ENCODE measurements at regions not wholly inside any gene's neighbourhood (a gene's known extent, or its start where the extent isn't known, plus 50 kb on each side); places are given as distances from the start of the nearest gene placed in this dataset.
"Not testable (repeated sequence)": the region's sequence is repeated elsewhere in the genome, so short reads cannot be mapped to it uniquely, and the experiment has no call there.

GRCh38 chr7:69108097-69108496 is 490.2 kb upstream of the AUTS2 start:
- Mint-ChIP-seq H3K9me3 (peaks cover 56% of the 10 kb centered on the region), H3K4me1 (ENCODE audit: low read depth) (no peaks in the 10 kb centered on the region)
- no peak for DNase-seq (ENCODE audit: low spot score)

GRCh38 chr7:69109246-69109645 is 489.0 kb upstream of the AUTS2 start:
- no peak overlapping the region for H3K27ac Mint-ChIP-seq
- H3K36me3 Mint-ChIP-seq (ENCODE audit: low read depth): no peaks in the 10 kb centered on the region

More at GRCh38 chr7:69108097-69108496, 490.2 kb upstream of the AUTS2 start:
- H3K36me3 Mint-ChIP-seq (ENCODE audit: low read depth): no peaks in the 10 kb centered on the region
- H3K4me3 Mint-ChIP-seq: no peak overlapping the region
- H3K27me3 Mint-ChIP-seq (ENCODE audit: low read depth): no peaks in the 10 kb centered on the region
- H3K27ac Mint-ChIP-seq: no peak overlapping the region

GRCh38 chr7:69109879-69110278 is 488.4 kb upstream of the AUTS2 start:
- no peaks in the 10 kb centered on the region for H3K4me1 Mint-ChIP-seq (ENCODE audit: low read depth)
- H3K36me3 Mint-ChIP-seq (ENCODE audit: low read depth): no peaks in the 10 kb centered on the region
- no peak overlapping the region for H3K4me3 Mint-ChIP-seq
- no peak overlapping the region for H3K27ac Mint-ChIP-seq
- no peak for DNase-seq (ENCODE audit: low spot score)
- no peaks in the 10 kb centered on the region for H3K27me3 Mint-ChIP-seq (ENCODE audit: low read depth)
- H3K9me3 Mint-ChIP-seq: peaks cover 51% of the 10 kb centered on the region

More at GRCh38 chr7:69109246-69109645, 489.0 kb upstream of the AUTS2 start:
- H3K27me3 Mint-ChIP-seq (ENCODE audit: low read depth): no peaks in the 10 kb centered on the region
- no peaks in the 10 kb centered on the region for H3K4me1 Mint-ChIP-seq (ENCODE audit: low read depth)
- H3K9me3 Mint-ChIP-seq: peaks cover 57% of the 10 kb centered on the region
- no peak overlapping the region for H3K4me3 Mint-ChIP-seq
- DNase-seq (ENCODE audit: low spot score): no peak

GRCh38 chr7:69110450-69111050 is 487.7 kb upstream of the AUTS2 start:
- Mint-ChIP-seq H3K27ac (no peak overlapping the region), H3K4me3 (no peak overlapping the region), H3K36me3 (ENCODE audit: low read depth) (no peaks in the 10 kb centered on the region), H3K4me1 (ENCODE audit: low read depth) (no peaks in the 10 kb centered on the region), H3K27me3 (ENCODE audit: low read depth) (no peaks in the 10 kb centered on the region), H3K9me3 (peaks cover 46% of the 10 kb centered on the region)
- no peak for DNase-seq (ENCODE audit: low spot score)

GRCh38 chr7:69114374-69114773 is 483.9 kb upstream of the AUTS2 start:
- H3K36me3 Mint-ChIP-seq (ENCODE audit: low read depth): no peaks in the 10 kb centered on the region
- H3K27me3 Mint-ChIP-seq (ENCODE audit: low read depth): no peaks in the 10 kb centered on the region
- no peak for DNase-seq (ENCODE audit: low spot score)
- H3K9me3 Mint-ChIP-seq: peaks cover 26% of the 10 kb centered on the region
- no peak overlapping the region for H3K27ac Mint-ChIP-seq
- H3K4me1 Mint-ChIP-seq (ENCODE audit: low read depth): no peaks in the 10 kb centered on the region
- H3K4me3 Mint-ChIP-seq: no peak overlapping the region

- Mint-ChIP-seq H3K4me1 (ENCODE audit: low read depth) (no peaks in the 10 kb centered on the region), H3K27ac (no peak overlapping the region), H3K36me3 (ENCODE audit: low read depth) (no peaks in the 10 kb centered on the region), H3K9me3 (peaks cover 19% of the 10 kb centered on the region), H3K27me3 (ENCODE audit: low read depth) (no peaks in the 10 kb centered on the region), H3K4me3 (no peak overlapping the region)
- no peak for DNase-seq (ENCODE audit: low spot score)
These were observed 482.5 kb upstream of the AUTS2 start for GRCh38 chr7:69115788-69116187.

GRCh38 chr7:69116196-69116595 is 482.1 kb upstream of the AUTS2 start:
- H3K36me3 Mint-ChIP-seq (ENCODE audit: low read depth); H3K27ac Mint-ChIP-seq; H3K4me3 Mint-ChIP-seq; H3K4me1 Mint-ChIP-seq (ENCODE audit: low read depth); DNase-seq (ENCODE audit: low spot score); H3K27me3 Mint-ChIP-seq (ENCODE audit: low read depth): not testable (repeated sequence)
- H3K9me3 Mint-ChIP-seq: peaks cover 23% of the 10 kb centered on the region

- H3K27ac Mint-ChIP-seq: no peak overlapping the region
- H3K4me1 Mint-ChIP-seq (ENCODE audit: low read depth): no peaks in the 10 kb centered on the region
- no peaks in the 10 kb centered on the region for H3K36me3 Mint-ChIP-seq (ENCODE audit: low read depth)
- peaks cover 19% of the 10 kb centered on the region for H3K9me3 Mint-ChIP-seq
- DNase-seq (ENCODE audit: low spot score): no peak
- H3K4me3 Mint-ChIP-seq: no peak overlapping the region
- no peaks in the 10 kb centered on the region for H3K27me3 Mint-ChIP-seq (ENCODE audit: low read depth)
These were observed 475.3 kb upstream of the AUTS2 start for GRCh38 chr7:69122953-69123352.

GRCh38 chr7:69126896-69127479 is 471.3 kb upstream of the AUTS2 start:
- H3K4me1 Mint-ChIP-seq (ENCODE audit: low read depth): no peaks in the 10 kb centered on the region
- DNase-seq (ENCODE audit: low spot score): no peak

GRCh38 chr7:69129524-69129923 is 468.8 kb upstream of the AUTS2 start:
- no peaks in the 10 kb centered on the region for H3K4me1 Mint-ChIP-seq (ENCODE audit: low read depth)
- H3K4me3 Mint-ChIP-seq: no peak overlapping the region
- DNase-seq (ENCODE audit: low spot score): no peak
- H3K27me3 Mint-ChIP-seq (ENCODE audit: low read depth): no peaks in the 10 kb centered on the region
- no peak overlapping the region for H3K27ac Mint-ChIP-seq
- H3K9me3 Mint-ChIP-seq: peaks cover 37% of the 10 kb centered on the region
- H3K36me3 Mint-ChIP-seq (ENCODE audit: low read depth): no peaks in the 10 kb centered on the region

More at GRCh38 chr7:69126896-69127479, 471.3 kb upstream of the AUTS2 start:
- no peaks in the 10 kb centered on the region for H3K36me3 Mint-ChIP-seq (ENCODE audit: low read depth)
- H3K4me3 Mint-ChIP-seq: no peak overlapping the region
- no peaks in the 10 kb centered on the region for H3K27me3 Mint-ChIP-seq (ENCODE audit: low read depth)
- no peak overlapping the region for H3K27ac Mint-ChIP-seq
- peaks cover 34% of the 10 kb centered on the region for H3K9me3 Mint-ChIP-seq

GRCh38 chr7:69129951-69130350 is 468.3 kb upstream of the AUTS2 start:
- H3K4me3 Mint-ChIP-seq: no peak overlapping the region
- H3K9me3 Mint-ChIP-seq: peaks cover 34% of the 10 kb centered on the region
- H3K4me1 Mint-ChIP-seq (ENCODE audit: low read depth): no peaks in the 10 kb centered on the region
- no peaks in the 10 kb centered on the region for H3K36me3 Mint-ChIP-seq (ENCODE audit: low read depth)
- DNase-seq (ENCODE audit: low spot score): no peak
- no peak overlapping the region for H3K27ac Mint-ChIP-seq
- no peaks in the 10 kb centered on the region for H3K27me3 Mint-ChIP-seq (ENCODE audit: low read depth)

GRCh38 chr7:69130396-69130795 is 467.9 kb upstream of the AUTS2 start:
- no peaks in the 10 kb centered on the region for H3K36me3 Mint-ChIP-seq (ENCODE audit: low read depth)
- DNase-seq (ENCODE audit: low spot score): no peak
- no peaks in the 10 kb centered on the region for H3K27me3 Mint-ChIP-seq (ENCODE audit: low read depth)
- H3K4me1 Mint-ChIP-seq (ENCODE audit: low read depth): no peaks in the 10 kb centered on the region
- H3K27ac Mint-ChIP-seq: no peak overlapping the region
- H3K4me3 Mint-ChIP-seq: no peak overlapping the region
- peaks cover 36% of the 10 kb centered on the region for H3K9me3 Mint-ChIP-seq

GRCh38 chr7:69134316-69134715 is 464.0 kb upstream of the AUTS2 start:
- no peaks in the 10 kb centered on the region for H3K36me3 Mint-ChIP-seq (ENCODE audit: low read depth)
- no peak for DNase-seq (ENCODE audit: low spot score)
- H3K4me1 Mint-ChIP-seq (ENCODE audit: low read depth): no peaks in the 10 kb centered on the region
- H3K4me3 Mint-ChIP-seq: no peak overlapping the region
- H3K27ac Mint-ChIP-seq: no peak overlapping the region
- no peaks in the 10 kb centered on the region for H3K27me3 Mint-ChIP-seq (ENCODE audit: low read depth)
- H3K9me3 Mint-ChIP-seq: peaks cover 37% of the 10 kb centered on the region

- DNase-seq (ENCODE audit: low spot score): no peak
- peaks cover 43% of the 10 kb centered on the region for H3K9me3 Mint-ChIP-seq
- no peak overlapping the region for H3K27ac Mint-ChIP-seq
- no peaks in the 10 kb centered on the region for H3K36me3 Mint-ChIP-seq (ENCODE audit: low read depth)
- H3K4me1 Mint-ChIP-seq (ENCODE audit: low read depth): no peaks in the 10 kb centered on the region
- H3K4me3 Mint-ChIP-seq: no peak overlapping the region
- no peaks in the 10 kb centered on the region for H3K27me3 Mint-ChIP-seq (ENCODE audit: low read depth)
These were observed 450.6 kb upstream of the AUTS2 start for GRCh38 chr7:69147631-69148030.
